Activated B cell treated with CpG ODN at 0.5 μM for 24 hours (primary cell): ENCODE measurements at regions not wholly inside any gene's neighbourhood (a gene's known extent, or its start where the extent isn't known, plus 50 kb on each side); places are given as distances from the start of the nearest gene placed in this dataset.

ENCODE experiments used
- ATAC-seq: fragments of 200-7000 bp; cut with Tn5 transposase; one replicate; pipeline ENCODE4 v1.10.0; 2021; ENCODE audit warnings: low read depth, mild to moderate bottlenecking, moderate library complexity
- CTCF ChIA-PET: fragments of 350-600 bp; sonication (Branson Sonifier 250); formaldehyde crosslinking; loops from one replicate; lab custom pipeline; 2021; ENCODE audit warnings: antibody characterized with exemption; lab: Charles Lee
- POLR2A ChIA-PET: fragments of 350-600 bp; sonication (Branson Sonifier 250); formaldehyde crosslinking; loops from one replicate; lab custom pipeline; 2021; ENCODE audit warnings: antibody characterized with exemption; lab: Charles Lee
- DNase-seq: peaks from one replicate; pipeline ENCODE4 v3.0.0; 2022
- H3K27ac Mint-ChIP-seq: one replicate; pipeline ENCODE4 v1.8.0; 2020; ENCODE audit warnings: mixed read lengths
- H3K27me3 Mint-ChIP-seq: one replicate; pipeline ENCODE4 v1.8.0; 2021; ENCODE audit warnings: mixed read lengths
- H3K36me3 Mint-ChIP-seq: one replicate; pipeline ENCODE4 v1.8.0; 2021; ENCODE audit warnings: low read depth, mixed read lengths
- H3K4me1 Mint-ChIP-seq: one replicate; pipeline ENCODE4 v1.8.0; 2021; ENCODE audit warnings: mixed read lengths
- H3K4me3 Mint-ChIP-seq: one replicate; pipeline ENCODE4 v1.8.0; 2020; ENCODE audit warnings: mild to moderate bottlenecking, mixed read lengths
- H3K9me3 Mint-ChIP-seq: one replicate; pipeline ENCODE4 v1.8.0; 2020; ENCODE audit warnings: mixed read lengths
- intact Hi-C: fragments of 100-400 bp; cut with micrococcal nuclease; formaldehyde crosslinking; loops from one replicate; pipeline ENCODE4 v1.15.1; 2024
- TF ChIP-seq, protein P1 (sequence below): fragments of 200-600 bp; IDR thresholded peaks from one replicate; pipeline ENCODE4 v1.8.0; 2022; ENCODE audit warnings: antibody characterized with exemption, mild to moderate bottlenecking

DNA sequence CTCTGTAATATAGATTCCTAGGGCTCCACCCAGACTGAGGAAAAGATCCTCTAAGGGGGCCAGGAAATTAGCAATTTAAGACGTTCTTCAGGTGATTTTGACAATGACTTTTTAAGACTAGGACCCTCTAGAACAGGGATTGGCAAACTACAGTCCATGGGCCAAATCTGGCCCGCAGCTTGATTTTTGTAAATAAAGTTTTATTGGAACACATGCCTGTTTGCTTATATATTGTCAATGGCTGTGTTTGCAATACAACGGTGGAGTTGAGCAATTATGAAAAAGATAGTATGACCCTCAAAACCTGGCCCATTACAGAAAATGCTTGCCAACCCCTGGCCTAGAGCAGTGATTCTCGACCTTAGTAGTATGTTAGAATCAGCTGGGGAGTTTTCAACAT, 181.9 kb downstream of the SOX9 start:
- H3K4me3 Mint-ChIP-seq = no peak overlapping the region
- CTCF ChIA-PET = no interaction called here
- H3K27ac Mint-ChIP-seq = no peak overlapping the region
- POLR2A ChIA-PET = no interaction called here
- TF ChIP-seq, protein P1, sequence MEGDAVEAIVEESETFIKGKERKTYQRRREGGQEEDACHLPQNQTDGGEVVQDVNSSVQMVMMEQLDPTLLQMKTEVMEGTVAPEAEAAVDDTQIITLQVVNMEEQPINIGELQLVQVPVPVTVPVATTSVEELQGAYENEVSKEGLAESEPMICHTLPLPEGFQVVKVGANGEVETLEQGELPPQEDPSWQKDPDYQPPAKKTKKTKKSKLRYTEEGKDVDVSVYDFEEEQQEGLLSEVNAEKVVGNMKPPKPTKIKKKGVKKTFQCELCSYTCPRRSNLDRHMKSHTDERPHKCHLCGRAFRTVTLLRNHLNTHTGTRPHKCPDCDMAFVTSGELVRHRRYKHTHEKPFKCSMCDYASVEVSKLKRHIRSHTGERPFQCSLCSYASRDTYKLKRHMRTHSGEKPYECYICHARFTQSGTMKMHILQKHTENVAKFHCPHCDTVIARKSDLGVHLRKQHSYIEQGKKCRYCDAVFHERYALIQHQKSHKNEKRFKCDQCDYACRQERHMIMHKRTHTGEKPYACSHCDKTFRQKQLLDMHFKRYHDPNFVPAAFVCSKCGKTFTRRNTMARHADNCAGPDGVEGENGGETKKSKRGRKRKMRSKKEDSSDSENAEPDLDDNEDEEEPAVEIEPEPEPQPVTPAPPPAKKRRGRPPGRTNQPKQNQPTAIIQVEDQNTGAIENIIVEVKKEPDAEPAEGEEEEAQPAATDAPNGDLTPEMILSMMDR = no peak
- H3K9me3 Mint-ChIP-seq = no peaks in the 10 kb centered on the region
- H3K4me1 Mint-ChIP-seq = no peaks in the 10 kb centered on the region
- ATAC-seq (no peak), DNase-seq (no peak)
- H3K36me3 Mint-ChIP-seq = no peaks in the 10 kb centered on the region
- intact Hi-C loops = no loop called here
- H3K27me3 Mint-ChIP-seq = no peaks in the 10 kb centered on the region

GRCh38 chr17:72303787-72304733, 183.2 kb downstream of the SOX9 start:
- no peak overlapping the region for H3K4me3 Mint-ChIP-seq
- ChIA-PET POLR2A (no interaction called here), CTCF (no interaction called here)
- H3K27me3 Mint-ChIP-seq = no peaks in the 10 kb centered on the region
- no peaks in the 10 kb centered on the region for H3K4me1 Mint-ChIP-seq
- intact Hi-C loops = no loop called here
- ATAC-seq (no peak), DNase-seq (no peak)
- no peaks in the 10 kb centered on the region for H3K36me3 Mint-ChIP-seq
- no peaks in the 10 kb centered on the region for H3K9me3 Mint-ChIP-seq
- TF ChIP-seq, protein P1 = no peak
- H3K27ac Mint-ChIP-seq = no peak overlapping the region

DNA sequence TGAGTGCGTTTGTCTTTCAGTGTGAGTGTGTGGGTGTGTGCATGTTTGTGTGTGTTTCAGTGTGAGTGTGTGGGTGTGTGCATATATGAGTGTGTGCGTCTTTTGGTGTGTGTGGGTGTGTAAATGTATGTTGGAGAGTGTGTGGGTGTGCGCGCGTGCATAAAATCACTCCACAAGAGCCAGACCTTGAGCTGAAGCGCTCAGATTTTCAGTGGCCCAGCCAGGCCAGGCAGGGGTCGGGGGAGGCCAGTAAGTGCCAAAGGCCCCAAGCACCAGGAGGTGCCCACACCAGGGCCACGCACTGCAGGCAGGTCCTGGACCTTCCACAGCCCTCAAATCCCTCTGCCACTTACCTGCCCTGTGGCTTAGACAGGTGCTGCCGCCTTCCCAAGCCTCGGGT, 184.0 kb downstream of the SOX9 start:
- no peaks in the 10 kb centered on the region for H3K9me3 Mint-ChIP-seq
- ATAC-seq = no peak
- H3K4me3 Mint-ChIP-seq = no peak overlapping the region
- H3K36me3 Mint-ChIP-seq = no peaks in the 10 kb centered on the region
- no peak for DNase-seq
- POLR2A ChIA-PET = no interaction called here
- H3K27me3 Mint-ChIP-seq = no peaks in the 10 kb centered on the region
- TF ChIP-seq, protein P1 = no peak
- CTCF ChIA-PET = no interaction called here
- H3K4me1 Mint-ChIP-seq = no peaks in the 10 kb centered on the region
- H3K27ac Mint-ChIP-seq = no peak overlapping the region
- intact Hi-C loops = no loop called here

DNA sequence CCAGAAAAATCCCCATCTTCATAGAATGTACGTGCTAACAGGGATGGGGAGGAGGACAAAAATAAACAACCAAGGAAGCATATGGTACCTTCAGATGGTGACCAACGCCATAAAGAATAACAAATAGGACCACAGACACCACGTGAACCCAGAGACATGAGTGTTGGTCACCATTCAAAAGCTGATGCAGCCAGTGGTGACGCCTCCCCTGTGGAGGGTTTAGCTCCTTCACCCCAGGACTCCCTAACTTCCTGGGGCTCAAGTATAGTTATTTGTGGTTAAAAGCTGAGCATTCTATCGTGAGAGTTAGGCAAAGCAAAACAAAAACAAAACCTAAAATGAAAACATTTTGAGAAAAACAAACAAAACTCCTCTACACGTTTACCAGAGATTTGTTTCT, 184.7 kb downstream of the SOX9 start:
- Mint-ChIP-seq H3K4me3 (no peak overlapping the region), H3K27ac (no peak overlapping the region), H3K36me3 (no peaks in the 10 kb centered on the region), H3K9me3 (no peaks in the 10 kb centered on the region), H3K27me3 (no peaks in the 10 kb centered on the region), H3K4me1 (no peaks in the 10 kb centered on the region)
- ChIA-PET CTCF (no interaction called here), POLR2A (no interaction called here)
- DNase-seq (no peak), ATAC-seq (no peak)
- TF ChIP-seq, protein P1 = no peak
- intact Hi-C loops = no loop called here

GRCh38 chr17:72306037-72306436, 185.2 kb downstream of the SOX9 start:
- ATAC-seq = no peak
- Mint-ChIP-seq H3K36me3 (no peaks in the 10 kb centered on the region), H3K4me3 (no peak overlapping the region)

More at GRCh38 chr17:72306037-72306436, 185.2 kb downstream of the SOX9 start:
- TF ChIP-seq, protein P1 = no peak
- Mint-ChIP-seq H3K27ac (no peak overlapping the region), H3K4me1 (no peaks in the 10 kb centered on the region), H3K9me3 (no peaks in the 10 kb centered on the region), H3K27me3 (no peaks in the 10 kb centered on the region)
- DNase-seq = no peak
- POLR2A ChIA-PET = no interaction called here
- CTCF ChIA-PET = no interaction called here
- intact Hi-C loops = no loop called here
